Activated CD4-positive, alpha-beta memory T cell treated with anti-CD3 and anti-CD28 coated beads, Interleukin-2, amount 10 ng/mL, durations not matched to agents 7 days and 5 days (primary cell): ENCODE measurements at regions not wholly inside any gene's neighbourhood (a gene's known extent, or its start where the extent isn't known, plus 50 kb on each side); places are given as distances from the start of the nearest gene placed in this dataset.
"Not testable (repeated sequence)": the region's sequence is repeated elsewhere in the genome, so short reads cannot be mapped to it uniquely, and the experiment has no call there.

ENCODE experiments used
- CTCF ChIA-PET: fragments of 350-600 bp; sonication (Branson Sonifier 250); formaldehyde crosslinking; loops from one replicate; lab custom pipeline; 2021; ENCODE audit warnings: antibody characterized with exemption, inconsistent platforms; lab: Charles Lee
- POLR2A ChIA-PET: fragments of 350-600 bp; sonication (Branson Sonifier 250); formaldehyde crosslinking; loops from one replicate; lab custom pipeline; 2021; ENCODE audit warnings: antibody characterized with exemption; lab: Charles Lee
- DNase-seq: peaks from one replicate; pipeline ENCODE4 v3.0.0-alpha.2; 2020
- H3K27ac Mint-ChIP-seq: one replicate; pipeline ENCODE4 v1.8.0; 2021; ENCODE audit warnings: mild to moderate bottlenecking, mixed read lengths
- H3K27me3 Mint-ChIP-seq: one replicate; pipeline ENCODE4 v1.8.0; 2021; ENCODE audit warnings: mixed read lengths
- H3K36me3 Mint-ChIP-seq: one replicate; pipeline ENCODE4 v1.8.0; 2021; ENCODE audit warnings: low read depth, mixed read lengths
- H3K4me1 Mint-ChIP-seq: one replicate; pipeline ENCODE4 v1.8.0; 2021; ENCODE audit warnings: mixed read lengths
- H3K4me3 Mint-ChIP-seq: one replicate; pipeline ENCODE4 v1.8.0; 2021; ENCODE audit warnings: mild to moderate bottlenecking, mixed read lengths
- H3K9me3 Mint-ChIP-seq: one replicate; pipeline ENCODE4 v1.8.0; 2021; ENCODE audit warnings: mixed read lengths

- ChIA-PET POLR2A (no interaction called here), CTCF (no interaction called here)
- H3K36me3 Mint-ChIP-seq: no peaks in the 10 kb centered on the region
- H3K9me3 Mint-ChIP-seq: peaks cover 12% of the 10 kb centered on the region
- H3K4me1 Mint-ChIP-seq: no peaks in the 10 kb centered on the region
- H3K27ac Mint-ChIP-seq: no peak overlapping the region
- H3K4me3 Mint-ChIP-seq: no peak overlapping the region
- no peak for DNase-seq
- H3K27me3 Mint-ChIP-seq: no peaks in the 10 kb centered on the region
Observed at GRCh38 chr10:53223851-53224250, 451.3 kb upstream of the MBL2 start.

DNA sequence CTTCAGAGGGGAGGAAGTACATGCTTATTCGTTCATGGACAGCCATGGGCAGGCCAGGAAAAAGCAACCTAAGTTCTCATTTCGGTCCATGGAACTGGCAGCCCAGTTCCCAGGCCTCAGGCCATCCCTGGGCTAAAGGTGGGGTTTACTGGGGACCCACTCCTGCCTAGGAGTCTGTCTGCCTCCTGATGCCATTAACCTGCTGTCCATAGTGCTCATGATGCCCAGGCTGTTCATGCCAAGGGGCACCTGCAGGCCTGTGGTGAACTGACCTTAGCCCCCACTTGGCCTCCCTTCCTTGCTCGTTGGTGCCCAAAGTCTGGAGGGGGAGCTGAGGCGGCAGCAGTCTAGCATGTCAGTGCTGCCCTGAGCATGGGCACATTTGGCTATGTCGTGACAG lies 450.2 kb upstream of the MBL2 start:
- Mint-ChIP-seq H3K4me1 (no peaks in the 10 kb centered on the region), H3K27me3 (no peaks in the 10 kb centered on the region), H3K9me3 (peaks cover 12% of the 10 kb centered on the region), H3K36me3 (no peaks in the 10 kb centered on the region), H3K4me3 (no peak overlapping the region), H3K27ac (no peak overlapping the region)
- no peak for DNase-seq
- CTCF ChIA-PET: no interaction called here
- POLR2A ChIA-PET: no interaction called here

GRCh38 chr10:53209944-53210611 lies 437.5 kb upstream of the MBL2 start:
- no peaks in the 10 kb centered on the region for H3K4me1 Mint-ChIP-seq
- H3K4me3 Mint-ChIP-seq: no peak overlapping the region
- ChIA-PET CTCF (no interaction called here), POLR2A (no interaction called here)
- no peak for DNase-seq
- H3K36me3 Mint-ChIP-seq: no peaks in the 10 kb centered on the region
- no peak overlapping the region for H3K27ac Mint-ChIP-seq
- peaks cover 17% of the 10 kb centered on the region for H3K9me3 Mint-ChIP-seq
- H3K27me3 Mint-ChIP-seq: no peaks in the 10 kb centered on the region

DNA sequence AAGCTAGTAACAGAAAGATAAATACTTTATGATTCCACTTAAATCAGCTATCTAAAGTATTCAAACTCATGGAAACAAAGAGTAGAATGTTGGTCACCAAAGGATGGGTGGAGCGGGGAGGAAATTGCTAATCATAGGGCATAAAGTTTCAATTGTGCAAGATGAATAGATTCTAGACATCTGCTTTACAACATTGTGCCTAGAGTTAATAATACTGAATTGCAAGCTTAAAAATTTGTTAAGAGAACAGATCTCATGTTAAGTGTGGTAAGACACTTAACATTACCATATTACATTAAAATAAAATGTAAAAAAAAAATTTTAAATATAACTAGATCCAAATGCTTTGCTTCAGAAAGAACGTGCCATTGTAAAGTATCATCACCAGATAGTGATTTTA lies 411.1 kb upstream of the MBL2 start:
- Mint-ChIP-seq H3K4me1 (no peaks in the 10 kb centered on the region), H3K4me3 (no peak overlapping the region), H3K27me3 (no peaks in the 10 kb centered on the region), H3K9me3 (peaks cover 23% of the 10 kb centered on the region), H3K27ac (no peak overlapping the region), H3K36me3 (no peaks in the 10 kb centered on the region)
- ChIA-PET CTCF (no interaction called here), POLR2A (no interaction called here)
- DNase-seq: no peak

- no peak for DNase-seq
- Mint-ChIP-seq H3K4me3 (no peak overlapping the region), H3K36me3 (no peaks in the 10 kb centered on the region), H3K27me3 (no peaks in the 10 kb centered on the region), H3K27ac (no peak overlapping the region), H3K9me3 (peaks cover 4% of the 10 kb centered on the region), H3K4me1 (no peaks in the 10 kb centered on the region)
- ChIA-PET CTCF (no interaction called here), POLR2A (no interaction called here)
Observed at GRCh38 chr10:53177468-53177867, 404.9 kb upstream of the MBL2 start.

GRCh38 chr10:53166325-53166724 lies 393.7 kb upstream of the MBL2 start:
- no peaks in the 10 kb centered on the region for H3K27me3 Mint-ChIP-seq
- no peak overlapping the region for H3K27ac Mint-ChIP-seq
- CTCF ChIA-PET: no interaction called here
- POLR2A ChIA-PET: no interaction called here
- DNase-seq: no peak
- no peak overlapping the region for H3K4me3 Mint-ChIP-seq
- no peaks in the 10 kb centered on the region for H3K4me1 Mint-ChIP-seq
- H3K9me3 Mint-ChIP-seq: peaks cover 4% of the 10 kb centered on the region
- no peaks in the 10 kb centered on the region for H3K36me3 Mint-ChIP-seq

GRCh38 chr10:53162856-53163255 lies 390.3 kb upstream of the MBL2 start:
- CTCF ChIA-PET: no interaction called here
- POLR2A ChIA-PET: no interaction called here
- H3K9me3 Mint-ChIP-seq: no peaks in the 10 kb centered on the region

GRCh38 chr10:53161231-53161630 lies 388.6 kb upstream of the MBL2 start:
- H3K9me3 Mint-ChIP-seq: no peaks in the 10 kb centered on the region
- H3K27ac Mint-ChIP-seq: no peak overlapping the region
- no peaks in the 10 kb centered on the region for H3K36me3 Mint-ChIP-seq
- no peak overlapping the region for H3K4me3 Mint-ChIP-seq
- ChIA-PET CTCF (no interaction called here), POLR2A (no interaction called here)
- no peaks in the 10 kb centered on the region for H3K27me3 Mint-ChIP-seq
- no peak for DNase-seq
- no peaks in the 10 kb centered on the region for H3K4me1 Mint-ChIP-seq

More at GRCh38 chr10:53162856-53163255, 390.3 kb upstream of the MBL2 start:
- Mint-ChIP-seq H3K36me3 (no peaks in the 10 kb centered on the region), H3K27me3 (no peaks in the 10 kb centered on the region), H3K4me1 (no peaks in the 10 kb centered on the region), H3K4me3 (no peak overlapping the region), H3K27ac (no peak overlapping the region)
- DNase-seq: no peak

DNA sequence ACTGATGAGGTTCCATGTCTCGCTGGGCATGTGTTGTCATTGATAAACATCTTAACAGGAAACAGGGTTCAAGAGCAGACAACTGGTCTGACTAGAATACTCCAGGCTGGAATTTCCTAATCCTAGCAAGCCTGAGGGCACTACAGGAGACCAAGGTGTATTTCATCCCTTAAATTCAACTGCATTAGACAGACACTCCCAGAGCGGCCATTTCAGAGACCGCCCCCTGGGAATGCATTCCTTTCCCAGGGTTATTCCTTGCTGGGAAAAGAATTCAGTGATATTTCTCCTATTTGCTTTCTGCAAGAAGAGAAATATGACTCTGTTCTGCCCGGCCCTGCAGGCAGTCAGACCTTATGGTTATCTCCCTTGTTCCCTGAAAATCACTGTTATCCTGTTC lies 383.1 kb upstream of the MBL2 start:
- H3K9me3 Mint-ChIP-seq, H3K4me3 Mint-ChIP-seq, DNase-seq, CTCF ChIA-PET, POLR2A ChIA-PET, H3K36me3 Mint-ChIP-seq, H3K4me1 Mint-ChIP-seq, H3K27ac Mint-ChIP-seq, H3K27me3 Mint-ChIP-seq: not testable (repeated sequence)

DNA sequence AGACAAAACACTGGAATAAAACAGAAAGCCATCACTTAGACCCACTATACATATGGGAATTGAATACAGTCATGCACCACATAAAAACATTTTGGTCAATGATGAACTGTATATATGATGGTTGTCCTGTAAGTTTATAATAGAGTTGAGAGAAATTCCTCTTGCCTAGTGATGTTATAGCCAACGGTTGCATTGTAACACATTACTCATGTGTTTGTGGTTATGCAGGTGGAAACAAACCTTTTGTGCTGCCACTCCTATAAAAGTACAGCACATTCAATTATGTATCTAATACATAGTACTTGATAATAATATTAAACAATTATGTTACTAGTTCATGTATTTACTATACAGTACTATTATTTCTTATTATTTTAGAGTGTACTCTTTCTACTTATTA lies 381.2 kb upstream of the MBL2 start:
- CTCF ChIA-PET: no interaction called here
- Mint-ChIP-seq H3K27me3 (no peaks in the 10 kb centered on the region), H3K27ac (no peak overlapping the region), H3K36me3 (no peaks in the 10 kb centered on the region), H3K4me1 (no peaks in the 10 kb centered on the region), H3K4me3 (no peak overlapping the region), H3K9me3 (peaks cover 4% of the 10 kb centered on the region)
- POLR2A ChIA-PET: no interaction called here
- DNase-seq: no peak

DNA sequence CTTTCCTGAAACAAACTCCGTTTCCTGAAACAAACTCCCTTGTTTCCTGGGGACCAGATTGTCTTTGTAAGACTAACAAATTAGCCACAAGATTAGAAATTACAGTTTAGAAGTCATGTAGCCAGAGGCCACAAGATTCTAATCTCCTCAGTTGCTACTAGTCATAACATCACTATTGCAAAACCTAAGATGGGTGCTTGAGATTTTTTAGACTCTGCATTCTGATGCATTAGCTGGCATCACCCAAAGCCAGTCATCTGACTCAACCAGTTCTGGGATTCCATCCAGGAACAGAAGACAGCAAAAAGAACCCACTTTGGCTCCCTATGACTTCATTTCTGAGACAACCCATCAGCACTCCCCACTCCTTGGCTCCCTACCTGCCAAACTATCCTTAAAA lies 367.9 kb upstream of the MBL2 start:
- Mint-ChIP-seq H3K27me3 (no peaks in the 10 kb centered on the region), H3K27ac (no peak overlapping the region), H3K4me1 (no peaks in the 10 kb centered on the region), H3K4me3 (no peak overlapping the region), H3K36me3 (no peaks in the 10 kb centered on the region), H3K9me3 (peaks cover 16% of the 10 kb centered on the region)
- DNase-seq: no peak
- ChIA-PET CTCF (no interaction called here), POLR2A (no interaction called here)

DNA sequence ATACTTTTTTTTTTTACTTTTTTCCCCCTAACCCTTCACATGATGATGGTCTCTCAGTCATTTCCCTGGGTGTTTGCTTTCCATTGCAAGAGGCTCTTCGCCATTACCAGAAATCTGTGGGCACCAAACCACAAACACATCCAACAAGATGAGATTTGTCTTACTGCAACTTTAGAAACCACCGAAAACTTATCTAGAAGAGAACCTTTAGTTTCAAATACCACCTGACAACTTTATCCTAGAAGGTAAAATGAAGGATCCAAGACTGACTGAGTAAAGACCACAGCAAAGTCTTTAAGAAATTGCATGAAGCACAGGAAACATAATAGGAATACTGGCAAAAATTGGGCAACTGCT lies 363.3 kb upstream of the MBL2 start:
- Mint-ChIP-seq H3K9me3 (peaks cover 13% of the 10 kb centered on the region), H3K4me3 (no peak overlapping the region), H3K27ac (no peak overlapping the region), H3K27me3 (no peaks in the 10 kb centered on the region), H3K36me3 (no peaks in the 10 kb centered on the region), H3K4me1 (no peaks in the 10 kb centered on the region)
- POLR2A ChIA-PET: no interaction called here
- no peak for DNase-seq
- CTCF ChIA-PET: no interaction called here

GRCh38 chr10:53135213-53135896 lies 362.8 kb upstream of the MBL2 start:
- Mint-ChIP-seq H3K27me3 (no peaks in the 10 kb centered on the region), H3K36me3 (no peaks in the 10 kb centered on the region), H3K4me1 (no peaks in the 10 kb centered on the region), H3K27ac (no peak overlapping the region), H3K4me3 (no peak overlapping the region), H3K9me3 (peaks cover 13% of the 10 kb centered on the region)
- CTCF ChIA-PET: no interaction called here
- POLR2A ChIA-PET: no interaction called here
- DNase-seq: no peak

DNA sequence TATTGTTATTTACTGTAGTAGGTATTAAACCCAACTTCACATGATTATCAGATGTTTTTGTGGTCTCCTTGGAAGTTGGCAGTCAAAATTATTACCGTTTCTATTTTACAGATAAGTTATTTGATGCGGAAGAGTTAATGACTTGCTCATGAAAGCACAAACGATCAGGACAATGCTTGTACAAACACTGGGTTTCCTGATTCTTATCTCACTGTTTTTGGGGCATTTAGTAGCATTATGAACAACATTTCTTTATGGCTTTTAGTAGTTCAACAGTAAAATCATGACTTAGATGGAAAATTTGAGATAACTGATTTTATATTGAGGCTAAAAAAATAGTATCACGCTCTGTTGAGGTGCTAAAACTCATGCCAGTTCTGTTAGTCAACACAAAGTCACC lies 361.5 kb upstream of the MBL2 start:
- Mint-ChIP-seq H3K27ac (no peak overlapping the region), H3K4me3 (no peak overlapping the region), H3K36me3 (no peaks in the 10 kb centered on the region), H3K27me3 (no peaks in the 10 kb centered on the region), H3K4me1 (no peaks in the 10 kb centered on the region), H3K9me3 (peaks cover 10% of the 10 kb centered on the region)
- DNase-seq: no peak
- ChIA-PET POLR2A (no interaction called here), CTCF (no interaction called here)
